Fibroblast of gingiva (primary cell): ENCODE measurements at regions not wholly inside any gene's neighbourhood (a gene's known extent, or its start where the extent isn't known, plus 50 kb on each side); places are given as distances from the start of the nearest gene placed in this dataset.
"Not testable (repeated sequence)": the region's sequence is repeated elsewhere in the genome, so short reads cannot be mapped to it uniquely, and the experiment has no call there.

ENCODE experiments used
- DNase-seq: peaks from one replicate; pipeline ENCODE4 v3.0.0-alpha.2; 2011; ENCODE audit warnings: low read depth

- not testable (repeated sequence) for DNase-seq
Observed at GRCh38 chr5:53268241-53268640, 158.7 kb upstream of the MOCS2 start.

GRCh38 chr5:53275666-53276065, 166.1 kb upstream of the MOCS2 start:
- DNase-seq, result no peak

- no peak for DNase-seq
Observed at GRCh38 chr5:53276825-53277224, 167.3 kb upstream of the MOCS2 start.

GRCh38 chr5:53277491-53277890, 167.9 kb upstream of the MOCS2 start:
- DNase-seq, result no peak

GRCh38 chr5:53287573-53287972, 178.0 kb upstream of the MOCS2 start:
- no peak for DNase-seq

DNA sequence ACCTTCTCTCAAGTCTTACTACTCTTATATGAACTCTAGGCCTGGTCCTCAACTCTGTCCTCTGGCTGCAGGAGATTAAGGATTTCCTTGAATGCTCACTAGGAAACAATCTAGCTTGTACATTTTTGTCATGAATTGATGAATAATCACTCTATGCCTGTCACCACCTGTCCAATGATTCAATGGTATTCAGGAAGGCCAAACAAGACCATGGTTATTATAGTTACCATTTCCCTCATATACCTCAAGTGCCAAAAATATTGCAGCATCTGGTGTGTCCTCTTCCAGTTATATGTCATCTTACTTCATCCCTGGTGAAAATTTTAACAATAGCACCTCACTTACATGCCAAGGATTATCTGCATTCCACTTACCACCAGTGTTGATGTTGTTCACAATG, 179.0 kb upstream of the MOCS2 start:
- DNase-seq, result no peak

DNA sequence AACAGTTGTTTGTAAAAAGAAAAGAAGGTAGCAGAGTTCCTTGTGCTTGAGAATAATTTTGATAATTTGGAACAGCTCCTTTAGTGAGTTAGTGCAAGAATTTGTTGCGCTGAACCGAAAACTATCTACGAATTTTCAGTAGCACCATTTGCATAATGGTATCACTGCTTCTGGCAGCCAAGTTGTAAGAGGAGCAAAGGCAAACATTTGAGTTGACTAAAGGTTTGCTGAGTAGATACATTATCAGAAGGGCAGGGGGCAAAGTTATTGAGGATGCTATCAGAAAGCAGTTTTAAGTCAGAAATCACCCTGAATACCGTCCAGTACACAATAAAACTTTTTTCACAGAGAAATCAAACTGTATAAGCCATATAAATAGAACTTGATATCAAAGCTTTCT, 181.5 kb upstream of the MOCS2 start:
- no peak for DNase-seq

DNA sequence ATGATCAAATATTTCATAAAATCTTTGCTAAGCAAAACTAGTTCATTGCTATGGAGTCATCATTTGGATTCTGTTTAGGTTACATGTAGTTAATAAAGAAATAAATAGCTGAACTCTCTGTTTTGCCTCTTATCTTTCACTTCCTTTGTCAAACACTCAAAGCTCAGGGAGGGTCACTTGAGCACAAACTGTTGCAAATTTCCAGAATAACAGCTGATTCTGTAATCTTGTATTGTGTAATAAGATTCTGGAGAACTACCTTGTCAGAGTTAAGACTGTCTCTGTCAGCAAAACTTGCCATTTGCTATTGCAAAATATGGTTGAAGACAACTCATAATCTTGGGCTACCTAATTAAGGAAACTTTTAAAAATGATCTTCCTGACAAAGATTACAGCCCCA, 182.0 kb upstream of the MOCS2 start:
- peak; percentile 21 for DNase-seq

DNA sequence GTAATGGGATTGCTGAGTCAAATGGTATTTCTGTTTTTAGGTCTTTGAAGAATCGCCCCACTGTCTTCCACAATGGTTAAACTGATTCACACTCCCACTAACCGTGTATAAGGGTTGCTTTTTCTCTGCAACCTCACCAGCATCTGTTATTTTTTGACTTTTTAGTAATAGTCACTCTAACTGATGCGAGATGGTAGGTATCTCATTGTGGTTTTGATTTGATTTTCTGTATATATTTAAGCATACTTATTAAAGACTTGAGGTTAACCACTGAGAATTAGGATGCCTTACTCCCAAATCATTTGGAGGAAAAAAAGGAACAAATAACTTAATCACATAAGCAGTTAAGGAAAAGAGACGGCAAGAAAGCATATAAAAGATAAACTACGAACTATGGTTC, 181.6 kb upstream of the FST start:
- DNase-seq, result no peak

GRCh38 chr5:53302529-53302928, 177.9 kb upstream of the FST start:
- DNase-seq, result peak; percentile 56

GRCh38 chr5:53303105-53303504, 177.3 kb upstream of the FST start:
- peak; percentile 24 for DNase-seq

DNA sequence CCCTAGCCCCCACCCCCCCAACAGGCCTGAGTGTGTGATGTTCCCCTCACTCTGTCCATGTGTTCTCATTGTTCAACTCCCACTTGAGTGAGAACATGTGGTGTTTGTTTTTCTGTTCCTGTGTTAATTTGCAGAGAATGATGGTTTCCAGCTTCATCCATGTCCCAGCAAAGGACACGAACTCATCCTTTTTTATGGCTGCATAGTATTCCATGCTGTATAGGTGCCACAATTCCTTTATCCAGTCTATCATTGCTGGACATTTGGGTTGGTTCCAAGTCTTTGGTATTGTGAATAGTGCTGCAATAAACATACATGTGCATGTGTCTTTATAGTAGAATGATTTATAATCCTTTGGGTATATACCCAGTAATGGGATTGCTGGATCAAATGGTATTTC, 175.1 kb upstream of the FST start:
- DNase-seq, result not testable (repeated sequence)

DNA sequence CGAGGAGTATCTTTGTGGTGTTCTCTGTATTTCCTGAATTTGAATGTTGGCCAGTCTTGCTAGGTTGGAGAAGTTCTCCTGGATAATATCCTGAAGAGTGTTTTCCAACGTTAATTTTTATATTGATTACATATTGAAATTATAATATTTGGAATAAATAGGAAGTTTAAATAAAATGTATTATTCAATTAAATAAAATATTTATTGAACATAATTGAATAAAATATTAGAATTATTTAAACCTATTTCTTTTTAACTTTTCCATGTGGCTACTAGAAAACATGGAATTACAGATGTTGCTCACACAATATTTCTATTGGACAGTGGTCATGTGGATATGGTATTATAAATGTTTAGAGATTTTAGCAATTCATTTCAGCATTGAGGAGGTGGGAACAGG, 170.8 kb upstream of the FST start:
- DNase-seq, result no peak

DNA sequence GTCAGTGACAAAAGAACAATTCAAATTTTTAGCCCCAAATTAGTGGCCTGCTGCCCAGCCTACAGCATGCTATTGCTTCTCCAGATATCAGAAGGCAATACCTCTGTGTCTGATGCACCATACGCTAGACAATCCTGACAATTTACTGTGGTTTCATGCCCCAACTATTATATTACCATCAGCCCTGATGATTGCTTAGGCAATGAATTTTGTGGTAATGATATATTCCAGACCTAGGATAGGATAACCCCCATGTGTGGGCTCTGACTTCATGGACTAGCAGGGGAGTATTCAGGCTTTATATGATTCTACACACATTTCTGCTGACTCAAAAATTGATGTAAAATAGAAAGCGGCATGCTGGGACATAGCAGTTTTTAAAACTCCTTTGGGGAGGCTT, 168.7 kb upstream of the FST start:
- no peak for DNase-seq

DNA sequence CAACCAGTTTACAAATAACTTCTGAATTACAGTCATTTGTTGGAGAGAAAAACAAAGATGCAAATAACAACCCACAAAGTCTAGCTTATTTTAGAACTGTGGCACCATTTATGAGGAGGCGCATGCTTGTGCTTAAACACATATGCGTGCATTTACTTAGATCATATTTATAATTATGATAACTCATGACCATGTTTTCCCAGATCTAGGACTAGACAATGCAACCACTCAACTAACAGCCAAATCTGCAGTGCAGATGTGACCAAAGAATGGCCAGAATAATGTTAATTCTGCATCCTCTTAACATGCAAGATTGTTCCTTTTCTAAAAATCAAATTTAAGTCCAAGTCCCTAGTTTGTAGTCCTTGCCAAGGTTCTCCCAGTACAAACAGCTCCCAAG, 167.3 kb upstream of the FST start:
- no peak for DNase-seq

DNA sequence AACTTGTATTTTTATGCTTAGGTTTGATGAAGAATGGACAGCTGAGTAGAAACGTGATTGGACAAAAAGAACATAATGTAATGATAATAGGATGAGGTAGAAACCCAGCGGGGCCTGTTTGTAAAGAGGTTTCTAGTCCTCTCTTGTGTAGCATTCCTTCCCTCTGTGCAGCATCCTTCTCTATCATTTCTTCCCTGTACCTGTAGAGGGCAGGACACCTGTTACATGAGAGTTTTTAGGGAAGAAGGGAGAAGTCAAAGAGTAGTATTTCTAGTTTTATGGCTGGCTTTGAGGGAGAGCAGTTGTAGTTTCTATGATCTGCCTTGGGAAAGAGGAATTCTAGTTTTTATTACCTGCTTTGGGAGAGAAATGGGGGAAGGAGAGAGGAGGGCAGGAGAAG, 162.1 kb upstream of the FST start:
- DNase-seq, result no peak

DNA sequence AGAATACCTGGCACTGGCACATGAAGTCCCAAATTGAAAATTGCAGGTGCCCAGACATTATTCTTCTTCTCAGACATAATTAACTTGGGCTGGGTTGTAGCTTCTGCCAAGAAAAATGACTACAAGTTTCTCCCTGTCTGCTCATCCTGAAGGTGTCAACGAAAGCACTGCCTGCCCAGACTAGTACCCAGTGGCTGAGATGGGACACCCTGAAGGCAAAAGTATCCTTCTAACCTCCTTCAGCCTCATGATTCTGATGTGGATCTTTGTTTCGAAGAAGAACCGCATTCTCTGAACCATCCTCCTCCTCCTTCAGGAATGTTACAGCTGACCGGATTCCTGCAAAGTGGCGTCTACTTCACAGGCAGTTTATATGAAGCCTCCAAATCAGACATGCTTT, 161.1 kb upstream of the FST start:
- no peak for DNase-seq

DNA sequence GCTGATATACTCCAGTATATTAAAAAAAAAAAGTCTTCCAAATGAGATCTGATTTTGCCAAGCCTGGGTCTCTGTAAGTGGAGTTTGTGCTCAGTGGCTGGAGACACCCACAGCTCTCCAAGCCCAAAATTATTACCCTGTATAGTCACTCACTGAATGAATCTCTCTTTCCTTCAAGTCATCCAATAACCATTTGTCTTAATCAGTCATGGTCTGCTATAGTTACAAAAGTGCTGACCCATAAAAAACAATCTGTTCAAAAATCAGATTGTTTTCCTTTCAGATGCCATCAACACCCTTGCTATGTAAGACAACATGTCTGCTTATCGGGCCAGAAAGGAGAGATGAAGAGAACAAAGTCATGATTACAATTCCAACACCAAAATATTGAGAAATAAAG, 159.4 kb upstream of the FST start:
- DNase-seq, result no peak

DNA sequence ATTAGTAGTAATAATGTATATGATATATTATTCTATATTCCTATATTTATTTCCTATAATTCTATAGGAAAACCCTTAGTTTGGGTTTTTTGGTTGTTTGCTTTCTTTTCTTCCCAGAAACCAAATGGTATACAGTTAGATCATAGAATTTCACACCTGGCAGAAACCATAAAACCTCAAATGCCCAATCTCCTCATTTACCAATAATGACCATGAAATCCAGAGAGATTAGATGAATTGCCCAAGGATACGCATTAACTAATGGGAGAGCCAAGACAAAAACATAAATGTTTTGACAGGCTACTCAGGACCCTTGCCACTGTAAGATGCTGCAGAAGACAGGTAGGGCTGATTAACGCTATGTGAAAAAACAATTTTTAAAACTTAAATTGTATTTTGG, 158.7 kb upstream of the FST start:
- no peak for DNase-seq

DNA sequence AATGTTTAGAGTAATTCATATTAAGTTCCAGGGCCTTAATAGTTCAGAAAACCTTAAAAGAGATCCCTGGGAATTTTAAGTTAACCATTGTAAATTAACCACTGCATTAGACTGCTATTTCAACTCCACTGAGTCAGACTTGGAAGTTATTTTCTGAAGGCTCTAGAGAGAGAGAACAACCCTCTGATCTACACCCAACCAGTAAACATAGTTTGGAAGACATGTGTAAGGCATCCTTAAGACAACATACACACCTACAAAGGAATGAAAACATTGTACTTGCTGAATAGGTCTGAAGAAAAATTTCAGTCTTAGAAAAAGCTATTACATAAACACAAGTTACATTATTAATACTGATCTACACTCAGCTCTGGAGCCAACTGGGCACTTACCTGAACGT, 158.2 kb upstream of the FST start:
- no peak for DNase-seq

- no peak for DNase-seq
Observed at GRCh38 chr5:53323511-53323910, 156.9 kb upstream of the FST start.

GRCh38 chr5:53323943-53324642, 156.3 kb upstream of the FST start:
- DNase-seq, result no peak

GRCh38 chr5:53326424-53327153, 153.8 kb upstream of the FST start:
- peak; percentile 80 for DNase-seq

- DNase-seq, result no peak
Observed at GRCh38 chr5:53327811-53328334, 152.6 kb upstream of the FST start.
